ENCODE measurements at regions not wholly inside any gene's neighbourhood (a gene's known extent, or its start where the extent isn't known, plus 50 kb on each side); places are given as distances from the start of the nearest gene placed in this dataset.
"Not testable (repeated sequence)": the region's sequence is repeated elsewhere in the genome, so short reads cannot be mapped to it uniquely, and the experiment has no call there.

- DNase-seq, result no peak
Observed at GRCh38 chr2:177000061-177000714, 212.4 kb upstream of the HNRNPA3 start.

- no peak for DNase-seq
Observed at GRCh38 chr2:177000715-177001072, 211.9 kb upstream of the HNRNPA3 start.

- no peak for DNase-seq
Observed at GRCh38 chr2:177001334-177001733, 211.3 kb upstream of the HNRNPA3 start.

GRCh38 chr2:177002983-177003382, 209.6 kb upstream of the HNRNPA3 start:
- DNase-seq, result no peak

- not testable (repeated sequence) for DNase-seq
Observed at GRCh38 chr2:177007726-177008125, 204.9 kb upstream of the HNRNPA3 start.

- not testable (repeated sequence) for DNase-seq
Observed at GRCh38 chr2:177008662-177009061, 203.9 kb upstream of the HNRNPA3 start.

GRCh38 chr2:177010146-177010545, 202.4 kb upstream of the HNRNPA3 start:
- no peak for DNase-seq

- DNase-seq, result no peak
Observed at GRCh38 chr2:177010861-177011260, 201.7 kb upstream of the HNRNPA3 start.

GRCh38 chr2:177014946-177015345, 197.6 kb upstream of the HNRNPA3 start:
- no peak for DNase-seq

GRCh38 chr2:177015356-177015923, 197.2 kb upstream of the HNRNPA3 start:
- DNase-seq, result no peak

GRCh38 chr2:177020524-177021119, 192.0 kb upstream of the HNRNPA3 start:
- no peak for DNase-seq

GRCh38 chr2:177021706-177022343, 190.8 kb upstream of the HNRNPA3 start:
- DNase-seq, result no peak

GRCh38 chr2:177024765-177025164, 187.8 kb upstream of the HNRNPA3 start:
- DNase-seq, result no peak

GRCh38 chr2:177026253-177026652, 186.3 kb upstream of the HNRNPA3 start:
- no peak for DNase-seq

- no peak for DNase-seq
Observed at GRCh38 chr2:177026956-177027355, 185.6 kb upstream of the HNRNPA3 start.

- no peak for DNase-seq
Observed at GRCh38 chr2:177028296-177028695, 184.3 kb upstream of the HNRNPA3 start.

GRCh38 chr2:177029075-177029474, 183.5 kb upstream of the HNRNPA3 start:
- DNase-seq, result no peak

- no peak for DNase-seq
Observed at GRCh38 chr2:177029501-177029900, 183.1 kb upstream of the HNRNPA3 start.

GRCh38 chr2:177029901-177030300, 182.7 kb upstream of the HNRNPA3 start:
- DNase-seq, result no peak

- DNase-seq, result no peak
Observed at GRCh38 chr2:177030451-177031105, 182.0 kb upstream of the HNRNPA3 start.

- DNase-seq, result no peak
Observed at GRCh38 chr2:177031438-177032180, 181.0 kb upstream of the HNRNPA3 start.

- no peak for DNase-seq
Observed at GRCh38 chr2:177036747-177037146, 175.8 kb upstream of the HNRNPA3 start.

- no peak for DNase-seq
Observed at GRCh38 chr2:177037569-177037968, 175.0 kb upstream of the HNRNPA3 start.
